ENCODE measurements at regions not wholly inside any gene's neighbourhood (a gene's known extent, or its start where the extent isn't known, plus 50 kb on each side); places are given as distances from the start of the nearest gene placed in this dataset.

DNA sequence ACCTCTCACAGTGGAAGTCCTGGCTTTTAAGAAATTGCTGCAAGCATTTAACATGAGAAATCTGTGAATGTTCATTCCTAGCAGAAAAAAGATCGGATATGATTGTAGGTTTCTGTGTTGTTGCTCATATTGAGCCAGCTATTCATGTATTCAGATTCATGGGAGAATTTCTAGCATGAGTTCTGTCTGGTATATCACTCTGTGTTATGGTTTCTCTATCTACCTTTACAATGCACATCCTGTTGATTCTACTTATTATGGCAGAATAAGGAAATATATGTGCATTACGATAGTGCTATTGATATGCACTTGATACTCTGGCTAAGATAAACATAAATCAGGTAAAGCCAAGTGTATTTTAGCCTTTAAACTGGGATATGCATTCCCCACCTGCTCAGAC is 138.2 kb downstream of the KCNRG start:
- no peak for TF ChIP-seq CTCF (IDR thresholded peaks at IDR 0.05)
- TF ChIP-seq ZFX (IDR thresholded peaks at IDR 0.05; ENCODE audit: borderline replicate concordance) = no peak
